NCI-H1092 (cell line): ENCODE measurements at regions not wholly inside any gene's neighbourhood (a gene's known extent, or its start where the extent isn't known, plus 50 kb on each side); places are given as distances from the start of the nearest gene placed in this dataset.

Experiments
- DNase-seq: peaks from one replicate; lab custom pipeline; 2025; lab: John Stamatoyannopoulos, UW

DNA sequence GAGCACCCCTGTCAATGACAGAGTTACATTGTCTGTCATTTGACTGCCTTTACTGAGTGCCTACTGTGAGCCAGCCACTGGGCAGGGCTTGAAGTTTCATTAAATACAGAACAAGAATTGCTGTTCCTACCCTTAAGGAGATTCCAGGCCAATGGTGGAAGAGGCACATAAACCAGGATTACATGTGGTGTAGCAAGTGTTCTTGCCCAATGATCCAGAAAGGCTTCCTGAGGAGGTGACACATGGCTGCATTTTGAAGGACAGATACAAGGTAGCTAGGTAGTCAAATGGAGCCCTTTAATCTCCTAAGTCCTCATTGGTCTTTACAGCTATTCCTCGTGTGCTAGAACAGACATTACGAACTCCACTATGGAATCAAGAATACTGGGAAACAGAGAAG lies 312.7 kb downstream of the ETAA1 start:
- no peak for DNase-seq

DNA sequence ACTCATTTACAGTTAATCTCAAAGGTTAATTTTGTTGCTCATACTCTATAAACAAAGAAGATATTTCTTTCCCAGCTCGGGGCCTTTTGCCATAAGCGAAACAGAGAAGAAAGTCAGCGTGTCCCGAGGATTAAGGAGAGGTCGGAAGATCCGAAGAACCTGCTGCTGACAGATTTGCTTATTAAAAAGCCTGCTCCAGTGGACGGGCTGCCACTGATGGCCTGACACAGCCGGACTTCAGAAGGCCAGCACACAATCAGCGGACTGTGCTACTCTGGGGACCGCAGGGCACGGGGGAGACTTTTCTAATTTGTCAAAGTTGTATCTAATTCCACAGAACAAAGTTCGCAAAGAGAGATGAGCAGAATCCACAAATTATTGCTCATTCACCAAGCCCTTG lies 315.4 kb downstream of the ETAA1 start:
- no peak for DNase-seq

DNA sequence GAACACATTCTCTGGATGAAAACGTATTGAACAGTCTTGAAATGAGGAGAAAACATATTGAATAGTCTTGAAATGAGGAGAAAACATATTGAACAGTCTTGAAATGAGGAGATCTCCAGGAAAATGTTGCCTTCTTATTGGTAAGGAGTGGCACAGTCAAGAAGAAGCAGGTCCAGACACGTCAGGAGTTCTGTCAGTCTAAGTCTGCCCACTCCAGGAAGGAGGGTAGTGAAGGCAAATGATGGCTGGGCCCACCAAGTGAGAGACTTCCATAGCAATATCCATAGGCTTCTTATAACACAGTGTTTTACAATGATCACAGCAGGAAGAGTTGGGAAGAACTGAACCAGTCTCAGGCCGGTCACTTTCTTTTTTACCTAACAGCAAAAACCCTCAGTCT lies 316.2 kb downstream of the ETAA1 start:
- DNase-seq = no peak

DNA sequence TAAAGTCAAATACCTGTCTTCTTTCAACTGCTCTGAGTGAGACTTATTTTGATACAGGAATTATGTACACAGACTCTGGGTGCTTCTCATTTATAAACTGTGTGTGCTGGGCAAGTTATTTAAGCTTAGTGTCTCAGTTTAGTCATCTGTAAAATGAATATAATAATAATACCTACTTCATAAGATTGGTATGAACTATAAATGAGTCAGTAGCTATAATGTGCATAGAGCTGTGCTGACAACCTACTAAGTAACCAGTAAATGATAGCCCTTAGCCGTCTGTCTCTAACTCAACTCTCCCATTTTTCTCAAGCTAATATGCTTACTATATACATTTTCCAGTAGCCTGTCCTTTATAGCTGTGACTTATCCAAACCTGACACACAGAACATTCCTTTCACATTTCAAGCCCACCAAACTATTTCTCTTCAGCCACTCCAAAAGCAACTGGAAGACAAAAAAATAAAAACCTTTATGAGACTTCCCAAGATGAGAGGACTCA lies 319.8 kb downstream of the ETAA1 start:
- no peak for DNase-seq

DNA sequence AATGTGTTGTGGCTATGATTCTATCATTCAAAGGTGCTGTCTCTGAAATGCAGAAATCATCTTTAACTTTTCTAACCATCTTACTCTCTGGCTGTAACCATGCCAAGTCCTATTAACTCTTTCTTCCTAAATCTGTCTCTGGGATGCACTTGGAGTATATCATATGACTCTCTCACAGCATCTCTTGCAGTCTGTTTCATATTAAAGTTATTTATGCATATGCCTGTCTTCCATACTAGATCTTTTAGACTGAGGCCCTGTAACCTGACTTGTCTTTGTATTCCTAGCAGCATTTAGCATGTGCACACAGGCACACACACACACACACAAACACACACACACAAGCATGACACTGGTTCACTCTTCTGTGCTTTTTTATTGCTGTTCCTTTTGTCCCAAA lies 320.6 kb downstream of the ETAA1 start:
- DNase-seq = no peak

DNA sequence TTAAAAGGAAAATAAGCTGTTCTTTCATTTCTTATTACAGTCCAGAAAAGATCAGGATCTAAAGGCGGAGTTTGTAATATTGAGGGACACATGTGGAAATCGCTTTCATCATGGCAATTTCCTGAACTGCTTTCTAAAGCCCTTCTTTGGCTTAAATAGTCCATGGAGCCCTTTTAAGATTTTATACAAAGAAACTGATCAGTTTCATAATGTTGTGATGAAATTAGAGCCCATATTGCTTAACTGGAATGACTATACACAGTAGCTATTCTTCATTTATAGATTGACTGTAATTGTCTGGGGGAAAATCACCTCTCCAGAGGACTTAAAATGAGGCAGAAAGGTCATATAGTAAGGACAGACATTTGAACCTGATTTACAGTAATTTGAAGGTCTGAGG lies 322.2 kb downstream of the ETAA1 start:
- DNase-seq = no peak

DNA sequence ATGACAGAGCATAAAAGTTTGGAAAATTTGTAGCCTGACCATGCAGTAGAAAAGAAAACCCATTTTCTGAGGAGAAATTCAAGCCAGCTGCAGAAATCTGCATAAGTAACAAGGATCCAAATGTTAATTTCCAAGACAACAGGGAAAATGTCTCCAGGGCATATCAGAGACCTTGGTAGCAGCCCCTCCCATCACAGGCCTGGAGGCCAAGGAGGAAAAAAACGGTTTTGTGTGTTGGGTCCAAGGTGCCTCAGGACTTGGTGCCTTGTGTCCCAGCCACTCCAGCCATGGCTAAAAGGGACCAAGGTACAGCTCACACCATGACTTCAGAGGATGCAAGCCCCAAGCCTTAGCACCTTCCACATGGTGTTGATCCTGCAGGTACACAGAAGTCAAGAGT lies 324.4 kb downstream of the ETAA1 start:
- DNase-seq = no peak

DNA sequence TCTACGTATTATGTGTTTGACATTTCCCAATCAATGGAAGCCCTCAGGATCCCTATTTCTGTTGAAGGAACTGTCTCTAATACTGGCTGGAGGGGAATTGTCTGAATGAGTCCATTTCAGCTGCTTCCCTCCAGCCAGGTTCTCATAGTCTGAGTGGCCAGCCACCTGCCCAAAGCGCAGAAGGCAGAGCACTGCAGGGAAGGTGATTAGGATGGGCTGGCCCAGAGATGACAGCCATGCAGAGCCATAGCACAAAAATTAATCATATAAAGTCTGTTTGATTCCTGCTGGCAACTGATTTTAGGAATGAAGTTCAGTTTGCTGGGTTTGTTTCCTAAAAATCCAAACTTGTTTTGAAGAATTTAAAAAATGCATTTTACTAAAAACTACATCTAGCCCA lies 327.1 kb downstream of the ETAA1 start:
- no peak for DNase-seq

DNA sequence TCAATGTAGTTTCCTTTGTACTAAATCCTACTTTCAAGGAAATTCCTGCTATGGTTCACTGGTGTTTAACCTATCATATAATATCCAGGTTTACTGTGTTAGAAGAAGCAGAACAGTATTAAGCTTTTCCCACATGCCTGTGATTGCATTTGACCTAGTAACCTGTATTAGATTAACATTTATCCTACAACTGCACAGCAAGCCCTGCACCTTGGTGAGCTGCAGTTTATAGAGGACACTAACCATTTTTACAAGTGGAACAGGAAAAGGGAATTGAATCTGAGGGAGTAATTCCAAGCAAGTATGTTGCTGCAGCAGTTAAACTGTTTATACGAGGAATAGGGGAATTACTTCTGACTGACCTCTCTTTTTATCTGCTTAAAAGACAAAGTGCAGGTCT lies 328.6 kb downstream of the ETAA1 start:
- no peak for DNase-seq

DNA sequence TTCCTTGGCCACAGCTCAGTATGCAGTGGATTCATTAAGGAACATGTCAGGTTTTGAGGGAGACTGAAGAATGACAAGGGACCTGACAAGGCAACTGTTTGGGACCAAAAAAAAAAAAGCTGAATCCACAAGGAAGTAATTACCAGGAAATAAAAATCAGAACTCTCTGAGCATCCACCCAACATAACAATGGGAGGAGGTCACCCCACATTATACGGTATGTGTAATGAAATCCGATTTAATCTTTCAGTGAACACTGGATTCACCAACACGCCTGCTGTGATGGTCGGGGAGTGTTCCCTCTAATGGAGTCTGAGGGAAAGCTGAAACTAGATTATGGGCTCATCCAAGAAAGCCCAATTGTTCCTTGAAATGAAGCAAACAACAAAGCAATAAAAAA lies 329.3 kb downstream of the ETAA1 start:
- no peak for DNase-seq

DNA sequence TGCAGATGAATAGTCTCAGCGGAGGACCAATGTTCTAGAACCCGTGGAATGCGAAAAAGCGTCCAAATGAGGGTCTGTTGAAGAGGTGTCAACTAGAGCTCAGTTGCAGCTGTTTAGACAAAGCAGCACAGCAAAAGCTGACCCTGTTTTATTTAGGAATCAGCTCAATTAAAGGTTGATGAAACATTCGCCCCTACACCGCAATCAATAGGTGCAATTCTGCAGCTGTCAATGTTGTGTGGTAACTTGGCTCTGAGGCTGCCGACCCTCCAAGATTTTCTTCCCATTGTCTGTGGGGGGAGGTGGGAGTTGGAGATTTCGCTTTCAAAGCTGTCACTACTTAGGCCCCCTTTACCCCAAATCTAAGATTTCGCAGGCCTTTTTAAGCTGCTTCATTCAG lies 330.0 kb downstream of the ETAA1 start:
- DNase-seq = no peak

DNA sequence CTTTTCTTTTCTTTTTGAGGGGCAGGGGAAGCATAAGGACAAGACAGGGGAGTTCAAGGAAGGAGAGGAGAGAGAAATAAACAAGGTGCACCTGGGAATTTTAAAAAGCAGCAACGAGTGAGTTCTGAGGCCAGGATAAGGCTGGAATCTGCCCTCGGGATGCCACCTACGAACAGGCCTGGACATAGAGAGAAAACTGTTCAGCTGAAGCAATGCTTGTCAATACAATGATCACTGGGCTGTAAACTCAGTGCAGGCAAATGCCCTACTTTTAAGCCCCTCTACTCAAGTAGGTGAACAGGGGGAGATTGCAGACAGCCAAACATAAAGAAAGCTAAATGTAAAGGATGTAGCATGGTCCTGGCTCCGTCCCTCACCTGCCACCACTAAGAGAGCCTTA lies 330.5 kb downstream of the ETAA1 start:
- DNase-seq = no peak

DNA sequence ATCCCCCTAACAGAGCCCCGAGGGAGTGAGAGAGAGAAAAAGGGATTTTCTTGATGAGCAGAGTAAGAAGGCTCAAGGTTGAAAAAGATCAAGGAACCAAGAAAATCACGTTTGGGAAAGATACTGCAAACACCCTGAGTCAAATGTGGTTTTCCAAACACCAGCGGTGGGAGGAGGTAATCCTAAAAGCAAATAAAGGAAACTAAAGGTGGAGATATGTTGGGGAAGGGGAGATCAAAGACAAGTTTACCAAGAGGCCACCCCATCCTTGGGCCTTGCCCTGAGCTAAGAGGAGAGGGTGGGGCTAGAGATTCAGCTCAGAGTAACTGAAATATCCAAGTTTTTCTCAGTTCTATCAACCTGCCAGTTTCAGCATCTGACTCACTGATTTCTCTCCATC lies 332.3 kb downstream of the ETAA1 start:
- no peak for DNase-seq

DNA sequence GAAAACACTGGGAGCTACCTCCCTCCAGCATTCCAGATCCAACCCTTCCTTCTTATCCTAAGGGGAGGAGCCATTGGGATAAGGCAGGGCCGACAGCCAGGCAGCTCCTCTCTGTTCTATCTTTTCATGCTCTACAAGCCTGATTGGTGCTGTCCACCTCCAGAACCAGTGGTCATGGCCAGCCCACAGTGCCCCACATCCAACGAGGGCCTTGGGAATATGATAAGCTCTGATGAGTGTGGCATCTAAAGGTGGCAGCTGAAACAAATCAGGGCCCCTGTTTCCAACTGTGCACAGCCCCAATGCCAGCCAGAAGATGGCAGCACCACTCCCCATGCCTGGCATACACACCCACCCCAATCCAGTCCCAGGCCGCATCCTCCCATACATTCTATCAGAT lies 329.3 kb downstream of the C1D start:
- no peak for DNase-seq

DNA sequence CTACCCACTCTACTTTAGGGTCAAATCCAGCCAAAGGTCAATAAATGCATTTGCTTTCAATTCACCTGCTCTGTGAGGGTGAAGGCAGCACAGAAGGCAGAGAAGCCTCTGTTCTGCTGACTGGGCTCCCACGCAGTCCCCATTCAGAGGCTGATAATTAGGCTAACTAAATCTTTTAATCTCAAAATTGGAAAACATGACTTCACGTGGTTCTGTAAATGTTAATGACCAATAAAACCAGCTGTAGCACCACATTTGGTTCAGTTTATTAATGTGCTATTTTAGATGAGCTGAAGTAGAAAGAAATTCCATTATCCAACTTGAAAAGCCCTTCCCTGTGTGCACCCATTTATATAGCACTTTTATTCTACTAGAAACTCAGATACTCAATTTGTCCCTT lies 310.6 kb downstream of the C1D start:
- DNase-seq = no peak

DNA sequence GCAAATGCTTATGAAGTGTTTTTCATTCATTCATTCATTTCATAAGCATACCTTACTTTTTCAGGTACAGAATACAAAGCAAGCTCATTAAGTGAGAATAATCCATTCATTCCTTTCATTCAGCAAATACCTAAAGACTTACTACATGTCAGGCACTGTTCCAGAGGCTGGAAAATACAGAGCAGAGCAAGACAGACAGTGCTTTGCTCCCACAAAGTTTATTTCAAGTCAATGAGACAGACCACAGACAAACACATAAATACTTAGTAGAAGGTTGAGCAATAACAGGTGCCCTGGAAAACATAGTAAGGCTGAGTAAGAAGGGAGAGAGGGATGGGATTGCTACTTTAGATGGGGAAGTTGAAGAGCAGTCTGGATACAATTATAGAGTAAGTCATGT lies 309.8 kb downstream of the C1D start:
- DNase-seq = no peak

DNA sequence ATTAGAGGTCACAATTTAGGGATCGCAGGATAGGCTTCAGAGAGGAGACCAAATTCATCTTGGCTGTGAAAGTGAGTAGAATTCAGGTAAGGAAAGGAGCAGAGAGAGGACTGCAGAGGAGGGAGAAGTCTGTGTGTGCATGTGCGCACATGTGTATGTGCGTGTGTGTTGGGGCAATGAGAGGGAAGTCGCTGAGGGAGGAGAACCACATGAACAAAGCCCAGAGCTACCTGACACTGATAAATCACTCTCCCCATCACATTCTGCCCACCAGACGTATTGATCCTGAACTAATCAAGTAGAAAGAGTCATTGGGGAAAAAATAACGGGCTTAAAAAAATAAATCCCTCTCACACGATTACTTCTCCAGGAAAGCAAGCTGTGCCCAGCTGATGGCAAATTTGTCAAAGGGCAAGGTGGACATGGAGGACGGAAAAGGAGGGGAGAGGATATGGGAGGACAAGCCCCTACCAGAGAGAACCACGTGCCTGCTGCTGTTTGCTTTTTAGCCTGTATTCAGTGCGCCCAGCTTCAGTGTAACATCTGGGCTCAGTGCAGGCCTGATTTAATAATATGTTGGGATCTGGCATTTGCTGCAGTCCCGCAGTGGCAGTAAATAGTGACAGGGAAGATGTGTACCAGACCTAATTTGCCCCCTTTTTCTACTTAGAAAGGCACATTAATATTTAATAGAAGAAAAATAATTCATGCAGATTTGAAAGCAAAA lies 307.5 kb downstream of the C1D start:
- DNase-seq = no peak

DNA sequence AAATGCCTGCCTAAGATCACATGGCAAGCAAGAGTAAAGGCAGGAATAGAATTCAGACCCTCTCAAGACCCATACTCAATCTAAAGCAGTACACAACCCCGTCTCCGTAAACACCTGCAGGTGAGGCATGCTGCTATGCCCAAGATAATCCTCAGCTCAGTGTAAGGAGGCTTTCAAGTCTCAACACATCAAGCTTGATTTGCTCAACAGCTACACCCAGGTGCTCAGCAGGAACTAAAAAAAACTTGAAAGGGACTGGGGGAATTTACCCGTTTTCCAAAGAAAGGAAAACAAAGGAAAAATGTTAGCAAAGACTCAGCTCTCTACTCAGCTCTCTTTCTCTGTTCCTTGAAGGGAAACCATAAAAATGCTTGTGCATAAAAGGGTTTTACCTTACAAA lies 301.8 kb downstream of the C1D start:
- no peak for DNase-seq

DNA sequence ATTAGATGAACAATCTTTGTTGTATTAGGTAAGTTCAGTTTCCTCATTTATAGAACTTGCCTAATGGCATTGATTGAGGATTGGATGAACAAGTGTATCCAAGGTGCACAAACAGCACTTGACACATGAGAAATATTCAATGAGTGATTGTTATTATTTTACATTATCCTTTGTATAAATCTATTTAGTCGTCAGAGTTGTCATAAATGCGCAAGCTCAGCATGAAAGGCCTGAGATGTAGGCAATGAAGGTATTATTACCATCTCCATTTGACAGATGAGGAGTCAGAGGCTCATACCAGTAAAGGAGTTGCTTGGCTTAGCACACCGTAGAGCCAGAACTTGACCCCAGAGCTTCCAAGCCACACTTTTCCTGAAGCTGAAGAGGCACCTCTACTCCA lies 291.4 kb downstream of the C1D start:
- no peak for DNase-seq

DNA sequence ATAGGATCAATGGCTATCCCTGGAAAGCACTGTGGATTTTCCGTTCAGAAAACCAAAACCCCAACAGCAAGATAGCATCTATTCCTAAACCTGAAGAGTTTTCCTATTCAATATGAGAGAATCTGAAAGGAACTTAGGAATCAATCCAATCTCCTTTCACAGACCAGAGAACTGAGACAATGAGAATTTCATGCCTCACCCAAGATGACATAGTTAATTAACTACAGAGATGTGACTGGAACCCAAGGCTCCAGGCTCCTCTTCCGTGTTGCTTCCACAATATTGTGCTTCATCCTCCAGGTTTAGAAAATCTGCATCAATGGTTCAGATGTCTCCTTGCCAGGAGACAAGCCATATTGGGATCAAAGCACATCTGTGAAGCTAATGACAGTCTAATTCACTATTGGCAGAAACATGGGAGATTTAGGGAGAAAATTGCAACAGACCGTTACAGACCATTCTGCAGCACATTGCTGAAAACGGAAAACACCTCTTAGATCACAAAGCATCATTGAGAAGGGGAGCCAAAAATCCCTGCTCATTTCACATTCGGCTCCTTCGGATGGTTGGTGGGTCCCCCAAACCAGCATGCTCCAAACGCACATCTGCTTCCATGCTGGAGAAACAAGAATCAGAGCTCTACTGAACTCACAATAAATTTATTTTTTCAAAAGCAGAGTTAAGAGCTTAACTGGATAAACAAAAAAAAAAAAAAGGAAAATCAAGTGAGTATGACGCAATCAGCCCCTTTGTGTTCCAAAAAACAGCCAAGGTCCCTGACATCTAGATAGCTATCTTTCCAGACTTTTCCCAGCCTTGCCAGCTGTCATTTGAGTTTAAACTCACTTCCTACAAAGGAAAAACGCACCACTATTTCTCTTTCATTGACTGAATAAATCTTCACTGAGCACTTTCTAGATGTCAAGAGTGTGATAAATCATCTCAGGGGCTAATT lies 290.3 kb downstream of the C1D start:
- no peak for DNase-seq

DNA sequence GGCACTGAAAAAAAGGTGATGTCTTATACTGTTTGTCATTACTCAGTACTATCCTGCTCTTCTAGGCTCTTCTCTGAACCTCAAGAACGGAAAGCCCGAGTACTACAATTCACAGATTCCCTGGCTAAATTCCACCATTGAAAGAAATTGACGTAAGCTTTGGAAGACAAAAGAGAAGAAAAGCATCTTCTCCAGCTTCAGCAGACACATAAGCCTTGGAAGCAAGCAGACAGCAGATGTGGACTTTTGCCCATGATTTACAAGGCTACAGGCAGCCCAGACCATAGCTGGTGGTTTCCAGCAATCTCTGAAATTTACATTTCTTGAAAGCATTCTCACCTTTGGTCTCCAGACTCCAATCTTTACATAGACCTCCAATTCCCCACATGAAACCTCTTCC lies 289.0 kb downstream of the C1D start:
- DNase-seq = no peak

DNA sequence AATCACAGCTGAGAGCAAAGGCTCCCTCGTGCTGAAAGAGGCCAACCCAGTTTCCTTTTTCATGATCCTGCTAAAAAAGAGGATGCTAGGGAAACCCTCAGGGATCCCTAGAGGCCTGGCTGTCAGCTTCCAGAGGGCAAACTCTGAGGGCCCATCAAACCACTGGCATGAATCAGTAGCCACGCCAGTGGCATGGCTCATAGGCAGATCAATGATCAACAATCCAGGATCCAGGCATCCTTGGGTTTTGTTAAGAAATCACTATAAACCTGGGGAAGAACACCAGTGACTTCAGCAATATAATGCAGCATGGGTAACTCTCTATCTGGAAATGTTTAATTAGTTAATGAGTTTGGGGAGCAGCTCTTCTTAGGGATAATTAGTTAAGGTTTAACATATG lies 286.5 kb downstream of the C1D start:
- no peak for DNase-seq

DNA sequence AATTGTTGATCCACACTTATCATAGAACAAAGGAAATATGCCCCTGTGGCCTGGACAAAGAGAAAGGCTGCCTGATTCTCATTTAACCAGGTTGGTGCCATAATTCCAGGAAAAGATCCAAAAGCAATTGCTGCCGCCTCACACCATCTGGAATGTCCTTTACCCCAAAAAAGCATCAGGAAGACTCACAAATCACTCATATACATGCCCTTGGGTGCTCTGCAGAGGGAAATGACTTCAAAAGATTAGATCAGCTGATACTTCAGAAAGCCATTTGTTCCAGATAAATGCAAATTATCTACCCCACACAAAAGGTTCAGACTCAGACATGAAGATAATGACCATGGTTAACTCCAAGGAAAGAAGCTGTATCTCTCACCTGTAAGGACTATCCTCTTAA lies 285.8 kb downstream of the C1D start:
- DNase-seq = no peak
